Mesenchymal stem cell (in vitro differentiated cells and primary cell): ENCODE measurements at regions not wholly inside any gene's neighbourhood (a gene's known extent, or its start where the extent isn't known, plus 50 kb on each side); places are given as distances from the start of the nearest gene placed in this dataset.

ENCODE experiments used
- DNase-seq: peaks from one replicate; pipeline ENCODE4 v3.0.0-alpha.2; 2013
- H2AFZ ChIP-seq: one replicate; pipeline ENCODE4 v1.6.1; 2013; ENCODE audit warnings: low read depth, mild to moderate bottlenecking, control low read depth, inconsistent platforms, low read length, moderate library complexity
- H2AK5ac ChIP-seq: 2 replicates; pipeline ENCODE4 v1.6.1; 2013; ENCODE audit warnings: low read length, moderate library complexity, mild to moderate bottlenecking, inconsistent platforms; ENCODE audit not compliant: severe bottlenecking
- H2BK120ac ChIP-seq: one replicate; pipeline ENCODE4 v1.6.1; 2013; ENCODE audit warnings: low read depth, mild to moderate bottlenecking, inconsistent platforms, low read length, moderate library complexity
- H2BK12ac ChIP-seq, 2 experiments: one replicate each; pipeline ENCODE4 v1.6.1; 2013; ENCODE audit warnings: inconsistent platforms in 2 of 2, low read length in 2 of 2, mild to moderate bottlenecking in 2 of 2, moderate library complexity in 2 of 2, control low read depth in 1 of 2
- H2BK15ac ChIP-seq: one replicate; pipeline ENCODE4 v1.6.1; 2013; ENCODE audit warnings: mild to moderate bottlenecking, low read depth, inconsistent platforms; ENCODE audit not compliant: poor library complexity, severe bottlenecking
- H2BK5ac ChIP-seq: 2 replicates; pipeline ENCODE4 v1.6.1; 2013; ENCODE audit warnings: low read depth, mild to moderate bottlenecking, low read length, control low read depth, inconsistent platforms; ENCODE audit not compliant: poor library complexity, severe bottlenecking
- H3K14ac ChIP-seq, 2 experiments: one replicate each; pipeline ENCODE4 v1.6.1; 2013; ENCODE audit warnings: inconsistent platforms in 2 of 2, low read length in 2 of 2, control low read depth in 1 of 2, mild to moderate bottlenecking in 1 of 2, moderate library complexity in 1 of 2
- H3K18ac ChIP-seq, 2 experiments: one replicate each; pipeline ENCODE4 v1.6.1; 2013; ENCODE audit warnings: inconsistent platforms in 2 of 2, low read length in 2 of 2, control low read depth in 1 of 2, low read depth in 1 of 2, mild to moderate bottlenecking in 1 of 2
- H3K23ac ChIP-seq, 2 experiments: one replicate each; pipeline ENCODE4 v1.6.1; 2013; ENCODE audit warnings: inconsistent platforms in 2 of 2, low read length in 2 of 2, mild to moderate bottlenecking in 2 of 2, moderate library complexity in 2 of 2, control low read depth in 1 of 2
- H3K27ac ChIP-seq: 2 replicates; pipeline ENCODE4 v1.5.1; 2013; ENCODE audit warnings: mild to moderate bottlenecking, moderate library complexity, low read length, control low read depth, inconsistent platforms; ENCODE audit not compliant: poor library complexity, severe bottlenecking
- H3K27me3 ChIP-seq, 2 experiments: 2 replicates each; pipeline versions ENCODE4 v1.6.1 to v1.7.0; 2013; ENCODE audit warnings: low read length in 2 of 2, mild to moderate bottlenecking in 2 of 2, moderate library complexity in 2 of 2, control low read depth in 1 of 2, inconsistent platforms in 1 of 2; ENCODE audit not compliant: control insufficient read depth in 1 of 2, insufficient read depth in 1 of 2
- H3K36me3 ChIP-seq, 2 experiments: 2 replicates each; pipeline versions ENCODE4 v1.6.1 to v1.7.0; 2013; ENCODE audit warnings: low read length in 2 of 2, control low read depth in 1 of 2, inconsistent platforms in 1 of 2, low read depth in 1 of 2, mild to moderate bottlenecking in 1 of 2; ENCODE audit not compliant: insufficient read depth in 2 of 2, control insufficient read depth in 1 of 2
- H3K4ac ChIP-seq, 2 experiments: one replicate each; pipeline ENCODE4 v1.6.1; 2013; ENCODE audit warnings: inconsistent platforms in 2 of 2, low read length in 2 of 2, mild to moderate bottlenecking in 2 of 2, moderate library complexity in 2 of 2, control low read depth in 1 of 2, low read depth in 1 of 2
- H3K4me1 ChIP-seq: 2 replicates; pipeline ENCODE4 v1.6.1; 2013; ENCODE audit warnings: low read depth, low read length, control low read depth; ENCODE audit not compliant: control insufficient read depth, insufficient read depth
- H3K4me2 ChIP-seq: 2 replicates; pipeline ENCODE4 v1.6.1; 2013; ENCODE audit warnings: low read length, mild to moderate bottlenecking, inconsistent platforms; ENCODE audit not compliant: poor library complexity, severe bottlenecking
- H3K4me3 ChIP-seq, 2 experiments: 2 replicates each; pipeline versions ENCODE4 v1.5.1 to v1.7.0; 2013; ENCODE audit warnings: low read length in 2 of 2, mild to moderate bottlenecking in 2 of 2, control low read depth in 1 of 2, low read depth in 1 of 2; ENCODE audit not compliant: insufficient read depth in 1 of 2
- H3K79me1 ChIP-seq: replicated peaks from 2 replicates; pipeline ENCODE4 v1.6.1; 2013; ENCODE audit warnings: mild to moderate bottlenecking, control low read depth, low read length, inconsistent platforms; ENCODE audit not compliant: poor library complexity, severe bottlenecking
- H3K9ac ChIP-seq: 2 replicates; pipeline ENCODE4 v1.7.0; 2013; ENCODE audit warnings: mild to moderate bottlenecking, low read length, moderate library complexity
- H3K9me3 ChIP-seq: 2 replicates; pipeline ENCODE4 v1.7.0; 2013; ENCODE audit warnings: mild to moderate bottlenecking, low read length; ENCODE audit not compliant: control insufficient read depth
- H4K8ac ChIP-seq: one replicate; pipeline ENCODE4 v1.6.1; 2013; ENCODE audit warnings: inconsistent platforms, mild to moderate bottlenecking, low read length, moderate library complexity
- H4K91ac ChIP-seq: one replicate; pipeline ENCODE4 v1.6.1; 2013; ENCODE audit warnings: mild to moderate bottlenecking, low read length, inconsistent platforms
- WGBS: methylation state at CpG from one replicate; pipeline ENCODE4 v1.1.7; 2013; ENCODE audit warnings: mixed read lengths; 5-methylcytosine and 5-hydroxymethylcytosine counted together

GRCh38 chr6:147829835-147830234 lies 321.3 kb downstream of the SAMD5 start:
- Histone ChIP-seq H3K27ac (no peak overlapping the region), H2BK120ac (no peak overlapping the region), H3K27me3 (no peaks in the 10 kb centered on the region), H2AFZ (no peak overlapping the region), H3K4me3 (no peak overlapping the region), H3K9ac (no peak overlapping the region), H3K23ac (no peak overlapping the region), H3K36me3 (no peaks in the 10 kb centered on the region), H3K4me1 (no peaks in the 10 kb centered on the region), H4K91ac (no peak overlapping the region), H2BK15ac (no peak overlapping the region), H2AK5ac (no peak overlapping the region), H2BK12ac (no peak overlapping the region), H3K9me3 (peaks cover 4% of the 10 kb centered on the region), H3K18ac (no peak overlapping the region), H4K8ac (no peak overlapping the region), H3K4me2 (no peak overlapping the region), H3K14ac (no peak overlapping the region), H3K79me1 (no peaks in the 10 kb centered on the region), H2BK5ac (no peak overlapping the region), H3K4ac (no peak overlapping the region)
- DNase-seq = no peak

GRCh38 chr6:147831356-147831755 lies 322.9 kb downstream of the SAMD5 start:
- H2BK15ac ChIP-seq = no peak overlapping the region
- H2BK5ac ChIP-seq = no peak overlapping the region

GRCh38 chr6:147833607-147834006 lies 325.1 kb downstream of the SAMD5 start:
- Histone ChIP-seq H3K23ac (no peak overlapping the region), H2BK15ac (no peak overlapping the region), H3K79me1 (no peaks in the 10 kb centered on the region), H2BK12ac (no peak overlapping the region), H3K4me1 (no peaks in the 10 kb centered on the region), H2AFZ (no peak overlapping the region), H3K4ac (no peak overlapping the region), H2BK5ac (no peak overlapping the region), H3K18ac (no peak overlapping the region), H3K36me3 (no peaks in the 10 kb centered on the region), H2AK5ac (no peak overlapping the region), H4K91ac (no peak overlapping the region), H3K27me3 (no peaks in the 10 kb centered on the region), H3K14ac (no peak overlapping the region), H3K9me3 (peaks cover under 1% of the 10 kb centered on the region), H3K4me3 (no peak overlapping the region), H4K8ac (no peak overlapping the region), H2BK120ac (no peak overlapping the region), H3K9ac (no peak overlapping the region), H3K4me2 (no peak overlapping the region), H3K27ac (no peak overlapping the region)
- 100% methylated on average over 1 of the region's 1 CpG for WGBS
- no peak for DNase-seq

More at GRCh38 chr6:147831356-147831755, 322.9 kb downstream of the SAMD5 start:
- DNase-seq = no peak
- WGBS = 71% methylated on average over 1 of the region's 2 CpGs
- H3K79me1 ChIP-seq = no peaks in the 10 kb centered on the region
- no peaks in the 10 kb centered on the region for H3K27me3 ChIP-seq
- H3K9me3 ChIP-seq = peaks cover 4% of the 10 kb centered on the region
- H3K36me3 ChIP-seq = no peaks in the 10 kb centered on the region
- no peak overlapping the region for H4K91ac ChIP-seq
- H3K9ac ChIP-seq = no peak overlapping the region
- no peak overlapping the region for H3K23ac ChIP-seq
- no peak overlapping the region for H2BK12ac ChIP-seq
- no peak overlapping the region for H3K4me2 ChIP-seq
- no peak overlapping the region for H3K4me3 ChIP-seq
- no peaks in the 10 kb centered on the region for H3K4me1 ChIP-seq
- no peak overlapping the region for H2AK5ac ChIP-seq
- H3K18ac ChIP-seq = no peak overlapping the region
- H3K14ac ChIP-seq = no peak overlapping the region
- no peak overlapping the region for H3K4ac ChIP-seq
- no peak overlapping the region for H2AFZ ChIP-seq
- H3K27ac ChIP-seq = no peak overlapping the region
- no peak overlapping the region for H4K8ac ChIP-seq
- no peak overlapping the region for H2BK120ac ChIP-seq

GRCh38 chr6:147834084-147834776 lies 325.7 kb downstream of the SAMD5 start:
- H3K9me3 ChIP-seq = no peaks in the 10 kb centered on the region
- H3K9ac ChIP-seq = no peak overlapping the region
- H3K14ac ChIP-seq = no peak overlapping the region
- peak; percentile 4 for DNase-seq
- no peak overlapping the region for H2BK12ac ChIP-seq
- no peak overlapping the region for H2BK5ac ChIP-seq
- no peak overlapping the region for H2AFZ ChIP-seq
- no peak overlapping the region for H3K4me3 ChIP-seq
- no peak overlapping the region for H4K91ac ChIP-seq
- 76% methylated on average over 7 of the region's 7 CpGs for WGBS
- no peaks in the 10 kb centered on the region for H3K27me3 ChIP-seq
- H2BK120ac ChIP-seq = no peak overlapping the region
- H3K79me1 ChIP-seq = no peaks in the 10 kb centered on the region
- no peaks in the 10 kb centered on the region for H3K4me1 ChIP-seq
- no peak overlapping the region for H4K8ac ChIP-seq
- H3K4ac ChIP-seq = no peak overlapping the region
- H3K36me3 ChIP-seq = no peaks in the 10 kb centered on the region
- no peak overlapping the region for H2BK15ac ChIP-seq
- no peak overlapping the region for H3K23ac ChIP-seq
- no peak overlapping the region for H3K27ac ChIP-seq
- no peak overlapping the region for H3K18ac ChIP-seq
- no peak overlapping the region for H2AK5ac ChIP-seq
- no peak overlapping the region for H3K4me2 ChIP-seq
